H1 (cell line): ENCODE measurements at regions not wholly inside any gene's neighbourhood (a gene's known extent, or its start where the extent isn't known, plus 50 kb on each side); places are given as distances from the start of the nearest gene placed in this dataset.

Experiments used
- CTCF ChIA-PET: fragments of 300-600 bp; sonication (Branson Sonifier 250); formaldehyde crosslinking; loops from one replicate; lab custom pipeline; 2021; ENCODE audit not compliant: partially characterized antibody; lab: Charles Lee
- POLR2A ChIA-PET: fragments of 300-600 bp; sonication (Branson Sonifier 250); formaldehyde crosslinking; loops from one replicate; lab custom pipeline; 2021; ENCODE audit warnings: inconsistent platforms; ENCODE audit not compliant: partially characterized antibody; lab: Charles Lee
- DNase-seq, 2 experiments: peaks; one replicate each; pipeline versions ENCODE4 v3.0.0 to v3.0.0-alpha.2; 2010 to 2022; ENCODE audit warnings: low spot score in 2 of 2, low read depth in 1 of 2, mixed read lengths in 1 of 2
- FAIRE-seq: peaks from 2 replicates; lab custom pipeline; 2011; peaks lifted over from hg19 to GRCh38; lab: Jason Lieb, UNC
- H2AFZ ChIP-seq: 2 replicates; pipeline ENCODE4 v1.8.1; 2012; ENCODE audit warnings: low read length, inconsistent platforms
- H2AK5ac ChIP-seq: 2 replicates; pipeline ENCODE4 v1.6.1; 2013; ENCODE audit warnings: low read depth, low read length
- H2BK120ac ChIP-seq: replicated peaks from 2 replicates; pipeline ENCODE3; 2013; ENCODE audit warnings: low read depth, low read length, inconsistent platforms
- H2BK12ac ChIP-seq: 2 replicates; pipeline ENCODE4 v1.6.1; 2013; ENCODE audit warnings: low read depth, low read length
- H2BK15ac ChIP-seq: 2 replicates; pipeline ENCODE4 v1.6.1; 2013; ENCODE audit warnings: low read length
- H2BK20ac ChIP-seq: 2 replicates; pipeline ENCODE4 v1.6.1; 2013; ENCODE audit warnings: low read length
- H2BK5ac ChIP-seq: 2 replicates; pipeline ENCODE4 v1.6.1; 2013; ENCODE audit warnings: low read depth, low read length
- H3K14ac ChIP-seq: 2 replicates; pipeline ENCODE4 v1.6.1; 2013; ENCODE audit warnings: inconsistent platforms; ENCODE audit not compliant: insufficient read length
- H3K18ac ChIP-seq: 2 replicates; pipeline ENCODE4 v1.6.1; 2013; ENCODE audit warnings: low read length; ENCODE audit errors: extremely low read depth
- H3K23ac ChIP-seq: 2 replicates; pipeline ENCODE4 v1.6.1; 2013; ENCODE audit warnings: inconsistent platforms; ENCODE audit not compliant: insufficient read length
- H3K23me2 ChIP-seq: 2 replicates; pipeline ENCODE4 v1.6.1; 2013; ENCODE audit warnings: low read depth, low read length
- H3K27ac ChIP-seq: 2 replicates; pipeline ENCODE4 v1.6.1; 2011; ENCODE audit warnings: low read depth, low read length, inconsistent platforms
- H3K27me3 ChIP-seq, 4 experiments: replicated peaks in 1 of 4; 1 replicate in 1 of 4; 2 replicates in 3 of 4; pipeline versions ENCODE4 v1.6.1 to v1.8.1; 2011 to 2013; ENCODE audit warnings: low read length in 3 of 4, mild to moderate bottlenecking in 3 of 4, inconsistent platforms in 2 of 4, mixed read lengths in 2 of 4, moderate library complexity in 1 of 4; ENCODE audit not compliant: control insufficient read depth in 3 of 4, insufficient read depth in 3 of 4; ENCODE audit errors: extremely low read depth in 1 of 4
- H3K36me3 ChIP-seq, 4 experiments: 2 replicates each; pipeline versions ENCODE4 v1.6.1 to v1.8.1; 2011 to 2013; ENCODE audit warnings: mild to moderate bottlenecking in 4 of 4, low read length in 3 of 4, moderate library complexity in 2 of 4, control low read depth in 1 of 4, inconsistent platforms in 1 of 4; ENCODE audit not compliant: insufficient read depth in 4 of 4, control insufficient read depth in 2 of 4
- H3K4ac ChIP-seq: replicated peaks from 2 replicates; pipeline ENCODE3; 2013; ENCODE audit warnings: low read length, low read depth, mixed read lengths, inconsistent platforms; ENCODE audit not compliant: insufficient read length
- H3K4me1 ChIP-seq, 4 experiments: replicated peaks in 1 of 4; 1 replicate in 1 of 4; 2 replicates in 3 of 4; pipeline versions ENCODE4 v1.6.1 to v1.8.1; 2011 to 2013; ENCODE audit warnings: low read length in 3 of 4, inconsistent platforms in 2 of 4, mixed read lengths in 1 of 4; ENCODE audit not compliant: insufficient read depth in 4 of 4, control insufficient read depth in 3 of 4
- H3K4me2 ChIP-seq, 2 experiments: 2 replicates each; pipeline versions ENCODE4 v1.6.1 to v1.8.1; 2011 to 2013; ENCODE audit warnings: low read depth in 2 of 2, low read length in 2 of 2, control low read depth in 1 of 2, inconsistent platforms in 1 of 2, mild to moderate bottlenecking in 1 of 2; ENCODE audit not compliant: insufficient read depth in 1 of 2
- H3K4me3 ChIP-seq, 4 experiments: fragments of 200-600, 300-600 bp in 1 of 4; sonication (generic), shearing (Covaris generic), sonication (Bioruptor Twin) in 1 of 4; 2 replicates each; pipeline versions ENCODE4 v1.5.1 to v1.8.1; 2011 to 2016; ENCODE audit warnings: low read length in 4 of 4, low read depth in 3 of 4, control low read depth in 2 of 4, inconsistent platforms in 2 of 4, mild to moderate bottlenecking in 2 of 4, mixed read lengths in 1 of 4, moderate library complexity in 1 of 4; ENCODE audit not compliant: insufficient read depth in 2 of 4; ENCODE audit errors: extremely low read depth in 1 of 4
- H3K56ac ChIP-seq: replicated peaks from 2 replicates; pipeline ENCODE3; 2013; ENCODE audit warnings: low read depth, mild to moderate bottlenecking, mixed read lengths, low read length, inconsistent platforms; ENCODE audit not compliant: insufficient read length
- H3K79me1 ChIP-seq: 2 replicates; pipeline ENCODE4 v1.6.1; 2013; ENCODE audit warnings: low read depth, low read length, control low read depth
- H3K79me2 ChIP-seq, 2 experiments: 2 replicates each; pipeline versions ENCODE4 v1.6.1 to v1.8.1; 2012 to 2013; ENCODE audit warnings: low read length in 2 of 2, mild to moderate bottlenecking in 2 of 2, inconsistent platforms in 1 of 2; ENCODE audit not compliant: insufficient read depth in 2 of 2, control insufficient read depth in 1 of 2
- H3K9ac ChIP-seq, 4 experiments: replicated peaks in 1 of 4; 1 replicate in 1 of 4; 2 replicates in 3 of 4; pipeline versions ENCODE4 v1.6.1 to v1.8.1; 2011 to 2013; ENCODE audit warnings: low read depth in 3 of 4, low read length in 3 of 4, control low read depth in 2 of 4, mild to moderate bottlenecking in 2 of 4, moderate library complexity in 2 of 4, inconsistent platforms in 1 of 4; ENCODE audit errors: extremely low read depth in 1 of 4
- H3K9me3 ChIP-seq, 2 experiments: 2 replicates each; pipeline versions ENCODE4 v1.6.1 to v1.8.1; 2012 to 2013; ENCODE audit warnings: mild to moderate bottlenecking in 2 of 2, moderate library complexity in 2 of 2, control low read depth in 1 of 2, inconsistent platforms in 1 of 2, low read depth in 1 of 2, low read length in 1 of 2, mixed read lengths in 1 of 2; ENCODE audit not compliant: insufficient read depth in 2 of 2
- H4K20me1 ChIP-seq, 2 experiments: replicated peaks in 1 of 2; 2 replicates each; pipeline versions ENCODE3 to v1.8.1; 2011 to 2013; ENCODE audit warnings: inconsistent platforms in 2 of 2, low read length in 2 of 2, mild to moderate bottlenecking in 1 of 2; ENCODE audit not compliant: insufficient read depth in 2 of 2, control insufficient read depth in 1 of 2
- H4K5ac ChIP-seq: 2 replicates; pipeline ENCODE4 v1.6.1; 2013; ENCODE audit warnings: low read length, low read depth, mixed read lengths, inconsistent platforms; ENCODE audit not compliant: insufficient read length
- H4K8ac ChIP-seq: 2 replicates; pipeline ENCODE4 v1.8.0; 2013; ENCODE audit warnings: mild to moderate bottlenecking, moderate library complexity, low read length, inconsistent platforms; ENCODE audit not compliant: insufficient read depth; ENCODE audit errors: extremely low read depth
- H4K91ac ChIP-seq: replicated peaks from 2 replicates; pipeline ENCODE3; 2013; ENCODE audit warnings: low read length, mixed read lengths, inconsistent platforms; ENCODE audit not compliant: insufficient read length
- ASH2L ChIP-seq: fragments of 200-600, 300-600 bp; sonication (generic); IDR thresholded peaks from one replicate; pipeline ENCODE4 v1.7.1; 2017; ENCODE audit warnings: low read length
- CHD2 ChIP-seq: IDR thresholded peaks from 2 replicates; pipeline ENCODE4 v1.6.1; 2012; ENCODE audit warnings: low read length, improper control_type of control experiment
- EZH2 ChIP-seq: fragments of 200-600 bp; sonication (generic); IDR thresholded peaks from 2 replicates; pipeline ENCODE4 v1.7.1; 2012; ENCODE audit warnings: low read depth, mild to moderate bottlenecking, moderate library complexity, low read length, inconsistent platforms; ENCODE audit not compliant: severe bottlenecking
- FOSL1 ChIP-seq: IDR thresholded peaks from 2 replicates; pipeline ENCODE4 v1.6.1; 2011; ENCODE audit warnings: mild to moderate bottlenecking, low read depth, low read length, moderate library complexity; ENCODE audit not compliant: insufficient read depth
- GABPA ChIP-seq: IDR thresholded peaks from 2 replicates; pipeline ENCODE4 v1.6.1; 2011; ENCODE audit warnings: mild to moderate bottlenecking, low read length, moderate library complexity, borderline replicate concordance; ENCODE audit not compliant: insufficient read depth
- GTF2F1 ChIP-seq: IDR thresholded peaks from 2 replicates; pipeline ENCODE4 v1.6.1; 2012; ENCODE audit warnings: low read depth, low read length, improper control_type of control experiment, borderline replicate concordance
- HDAC6 ChIP-seq: IDR thresholded peaks from one replicate; pipeline ENCODE4 v1.7.1; 2012; ENCODE audit warnings: low read depth, mild to moderate bottlenecking, inconsistent platforms, low read length, moderate library complexity
- JUND ChIP-seq: IDR thresholded peaks from 2 replicates; pipeline ENCODE4 v1.6.1; 2011; ENCODE audit warnings: mild to moderate bottlenecking, improper control_type of control experiment, low read length
- KDM4A ChIP-seq: IDR thresholded peaks from one replicate; pipeline ENCODE4 v1.7.1; 2012; ENCODE audit warnings: low read depth, mild to moderate bottlenecking, moderate library complexity, low read length, inconsistent platforms; ENCODE audit not compliant: severe bottlenecking
- RNF2 ChIP-seq: fragments of 200-900, 300-1000 bp; sonication (generic); IDR thresholded peaks from 2 replicates; pipeline ENCODE4 v1.7.1; 2016; ENCODE audit warnings: borderline replicate concordance, low read depth, mild to moderate bottlenecking, antibody characterized with exemption, low read length; ENCODE audit not compliant: poor library complexity, severe bottlenecking; ENCODE audit errors: missing control alignments
- SIX5 ChIP-seq: IDR thresholded peaks from 2 replicates; pipeline ENCODE4 v1.6.1; 2011; ENCODE audit warnings: mild to moderate bottlenecking, low read depth, low read length
- SUZ12 ChIP-seq: fragments of 200-600 bp; sonication (generic); IDR thresholded peaks from 2 replicates; pipeline ENCODE4 v1.6.1; 2012; ENCODE audit warnings: mild to moderate bottlenecking, inconsistent platforms, low read length, moderate library complexity, mixed read lengths
- TAF1 ChIP-seq: IDR thresholded peaks from 2 replicates; pipeline ENCODE4 v1.6.1; 2011; ENCODE audit warnings: mild to moderate bottlenecking, low read depth, low read length
- WGBS, 2 experiments: shearing (Covaris generic) in 1 of 2; methylation state at CpG; one replicate each; pipeline versions ENCODE4 v1.1.6 to v1.1.7; 2013 to 2015; ENCODE audit warnings: low lambda C conversion rate in 2 of 2, mixed read lengths in 2 of 2, inconsistent platforms in 1 of 2, low coverage in 1 of 2, missing lambda C conversion rate in 1 of 2; ENCODE audit not compliant: insufficient replicate concordance in 2 of 2, insufficient coverage in 1 of 2, insufficient read length in 1 of 2; ENCODE audit errors: extremely low coverage in 1 of 2, missing lambda C conversion rate in 1 of 2; 5-methylcytosine and 5-hydroxymethylcytosine counted together
- TF ChIP-seq, protein P1 (sequence below): IDR thresholded peaks from 2 replicates; pipeline ENCODE4 v1.6.1; 2012; ENCODE audit warnings: inconsistent platforms

DNA sequence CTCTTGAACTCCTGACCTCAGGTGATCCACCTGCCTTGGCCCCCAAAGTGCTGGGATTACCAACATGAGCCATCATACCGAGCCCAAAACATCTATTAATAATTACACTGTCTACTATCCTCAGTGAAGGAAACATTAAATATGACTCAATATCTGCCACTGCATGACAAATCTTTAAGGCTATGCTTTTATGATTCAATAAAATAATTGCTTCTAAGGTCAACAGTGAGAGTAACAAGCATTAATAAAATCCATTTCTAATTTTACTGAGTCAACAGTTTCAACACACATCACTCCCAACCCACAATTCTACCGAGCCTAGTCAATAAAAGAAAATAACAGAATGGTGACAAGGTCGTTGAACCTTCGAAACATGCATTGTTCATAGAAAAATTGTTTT is 125.5 kb upstream of the CHRM3 start:
- POLR2A ChIA-PET, result no interaction called here
- DNase-seq, result no peak
- FAIRE-seq, result no peak
- Histone ChIP-seq H3K18ac (no peak overlapping the region), H4K91ac (no peak overlapping the region), H3K4me2 (no peak overlapping the region), H3K27ac (no peak overlapping the region), H3K56ac (no peak overlapping the region), H3K23me2 (peaks cover 2% of the 10 kb centered on the region; the same call in 1 of the 2 replicates), H3K4me3 (no peak overlapping the region)
- no peak for TF ChIP-seq HDAC6
- TF ChIP-seq RNF2, result no peak
- no peak for TF ChIP-seq ASH2L
- no peak for TF ChIP-seq FOSL1
- no peak for TF ChIP-seq GTF2F1
- TF ChIP-seq CHD2, result no peak
- no peak for TF ChIP-seq JUND
- TF ChIP-seq, protein P1, sequence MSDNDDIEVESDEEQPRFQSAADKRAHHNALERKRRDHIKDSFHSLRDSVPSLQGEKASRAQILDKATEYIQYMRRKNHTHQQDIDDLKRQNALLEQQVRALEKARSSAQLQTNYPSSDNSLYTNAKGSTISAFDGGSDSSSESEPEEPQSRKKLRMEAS, result no peak
- no peak for TF ChIP-seq TAF1
- no peak for TF ChIP-seq GABPA
- TF ChIP-seq EZH2, result no peak
- no peak for TF ChIP-seq KDM4A
- TF ChIP-seq SUZ12, result no peak
- TF ChIP-seq SIX5, result no peak
- TF ChIP-seq, all 59 proteins: peak for 0
- Histone ChIP-seq H3K9me3 (peaks cover 0 to 3% of the 10 kb centered on the region in 2 experiments; a peak in 2 of 4 replicates), H3K23ac (no peak overlapping the region), H3K9ac (no peak overlapping the region), H3K27me3 (no peaks in the 10 kb centered on the region), H3K79me1 (no peaks in the 10 kb centered on the region), H2BK20ac (no peak overlapping the region), H2BK15ac (no peak overlapping the region), H2BK120ac (no peak overlapping the region), H3K14ac (no peak overlapping the region), H3K4ac (no peak overlapping the region), H2AFZ (no peak overlapping the region), H2BK12ac (no peak overlapping the region), H3K36me3 (no peaks in the 10 kb centered on the region), H3K79me2 (no peaks in the 10 kb centered on the region), H3K4me1 (no peaks in the 10 kb centered on the region), H4K8ac (no peak overlapping the region), H2AK5ac (no peak overlapping the region), H2BK5ac (no peak overlapping the region), H4K20me1 (no peaks in the 10 kb centered on the region), H4K5ac (no peak overlapping the region)
- 94% methylated on average over 4 of the region's 4 CpGs; no CpG with 5 or more reads in 1 of the 2 experiments for WGBS, 2 experiments
- CTCF ChIA-PET, result no interaction called here
